ENCODE measurements at regions not wholly inside any gene's neighbourhood (a gene's known extent, or its start where the extent isn't known, plus 50 kb on each side); places are given as distances from the start of the nearest gene placed in this dataset.

DNA sequence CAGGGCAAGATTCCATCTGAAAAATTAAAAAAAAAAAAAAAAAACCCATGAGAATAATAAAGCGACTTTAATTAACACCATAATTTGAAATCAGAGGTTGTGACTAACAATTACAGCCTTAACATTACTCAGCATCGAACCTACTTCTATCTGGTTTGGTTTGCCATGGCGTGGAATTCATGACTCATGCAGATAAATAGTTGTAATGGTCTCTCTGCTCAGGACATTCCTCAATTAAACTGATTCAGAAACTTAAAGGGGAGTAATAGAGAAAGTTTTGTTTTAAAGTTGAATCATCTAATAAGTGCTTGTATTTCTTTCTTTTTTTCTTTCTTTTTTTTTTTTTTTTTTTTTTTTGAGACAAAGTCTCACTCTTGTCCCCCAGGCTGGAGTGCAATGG is 135.5 kb downstream of the SPATA31D1 start:
- ChIA-PET POLR2A (ENCODE audit: low non-redundant PET) (no interaction called here), CTCF (no interaction called here)
- H3K27ac ChIP-seq = no peak overlapping the region
- DNase-seq (ENCODE audit: low spot score) = peak; percentile 55
- TF ChIP-seq, protein P1, sequence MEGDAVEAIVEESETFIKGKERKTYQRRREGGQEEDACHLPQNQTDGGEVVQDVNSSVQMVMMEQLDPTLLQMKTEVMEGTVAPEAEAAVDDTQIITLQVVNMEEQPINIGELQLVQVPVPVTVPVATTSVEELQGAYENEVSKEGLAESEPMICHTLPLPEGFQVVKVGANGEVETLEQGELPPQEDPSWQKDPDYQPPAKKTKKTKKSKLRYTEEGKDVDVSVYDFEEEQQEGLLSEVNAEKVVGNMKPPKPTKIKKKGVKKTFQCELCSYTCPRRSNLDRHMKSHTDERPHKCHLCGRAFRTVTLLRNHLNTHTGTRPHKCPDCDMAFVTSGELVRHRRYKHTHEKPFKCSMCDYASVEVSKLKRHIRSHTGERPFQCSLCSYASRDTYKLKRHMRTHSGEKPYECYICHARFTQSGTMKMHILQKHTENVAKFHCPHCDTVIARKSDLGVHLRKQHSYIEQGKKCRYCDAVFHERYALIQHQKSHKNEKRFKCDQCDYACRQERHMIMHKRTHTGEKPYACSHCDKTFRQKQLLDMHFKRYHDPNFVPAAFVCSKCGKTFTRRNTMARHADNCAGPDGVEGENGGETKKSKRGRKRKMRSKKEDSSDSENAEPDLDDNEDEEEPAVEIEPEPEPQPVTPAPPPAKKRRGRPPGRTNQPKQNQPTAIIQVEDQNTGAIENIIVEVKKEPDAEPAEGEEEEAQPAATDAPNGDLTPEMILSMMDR (conservative IDR thresholded peaks at IDR 0.05; ENCODE audit: low read depth) = no peak

DNA sequence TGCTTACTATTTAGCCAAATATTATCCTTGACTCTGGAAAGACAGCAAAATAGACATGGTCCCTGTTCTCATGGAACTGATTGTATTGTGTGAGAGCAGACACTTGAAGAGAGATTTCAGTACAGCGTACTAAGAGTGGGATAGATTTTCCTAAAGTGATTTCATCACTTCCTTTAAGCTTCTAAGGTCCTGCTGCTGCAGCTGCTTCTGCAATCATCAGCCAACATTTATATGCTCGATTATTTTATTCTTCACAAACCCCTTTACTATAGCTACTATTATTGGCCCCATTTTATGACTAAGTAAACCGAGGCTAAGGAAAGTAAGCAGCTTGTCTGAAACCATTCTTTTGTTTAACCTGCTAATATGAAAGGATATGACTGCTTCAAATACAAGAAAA is 137.7 kb downstream of the SPATA31D1 start:
- TF ChIP-seq, protein P1 (conservative IDR thresholded peaks at IDR 0.05; ENCODE audit: low read depth) = no peak
- no peak overlapping the region for H3K27ac ChIP-seq
- CTCF ChIA-PET = no interaction called here
- no peak for DNase-seq (ENCODE audit: low spot score)
- POLR2A ChIA-PET (ENCODE audit: low non-redundant PET) = no interaction called here

DNA sequence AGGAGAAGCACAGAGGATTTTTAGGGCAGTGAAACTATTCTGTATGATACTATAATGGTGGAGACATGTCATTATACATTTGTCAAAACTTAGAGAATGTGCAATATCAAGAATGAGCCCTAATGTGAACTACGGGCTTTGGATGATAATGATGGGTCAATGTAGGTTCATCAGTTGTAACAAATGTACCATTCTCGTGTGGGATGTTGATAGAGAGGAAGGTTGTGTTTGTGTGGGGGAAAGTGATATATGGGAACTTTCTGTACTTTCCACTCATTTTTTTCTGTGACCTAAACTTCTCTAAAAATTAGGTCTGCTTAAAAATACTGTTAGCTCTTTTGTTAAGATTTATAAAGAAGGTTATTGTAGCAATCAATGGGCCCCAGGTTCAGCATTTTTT is 138.9 kb downstream of the SPATA31D1 start:
- no peak for DNase-seq (ENCODE audit: low spot score)
- CTCF ChIA-PET = no interaction called here
- POLR2A ChIA-PET (ENCODE audit: low non-redundant PET) = no interaction called here
- H3K27ac ChIP-seq = no peak overlapping the region
- TF ChIP-seq, protein P1 (conservative IDR thresholded peaks at IDR 0.05; ENCODE audit: low read depth) = no peak

DNA sequence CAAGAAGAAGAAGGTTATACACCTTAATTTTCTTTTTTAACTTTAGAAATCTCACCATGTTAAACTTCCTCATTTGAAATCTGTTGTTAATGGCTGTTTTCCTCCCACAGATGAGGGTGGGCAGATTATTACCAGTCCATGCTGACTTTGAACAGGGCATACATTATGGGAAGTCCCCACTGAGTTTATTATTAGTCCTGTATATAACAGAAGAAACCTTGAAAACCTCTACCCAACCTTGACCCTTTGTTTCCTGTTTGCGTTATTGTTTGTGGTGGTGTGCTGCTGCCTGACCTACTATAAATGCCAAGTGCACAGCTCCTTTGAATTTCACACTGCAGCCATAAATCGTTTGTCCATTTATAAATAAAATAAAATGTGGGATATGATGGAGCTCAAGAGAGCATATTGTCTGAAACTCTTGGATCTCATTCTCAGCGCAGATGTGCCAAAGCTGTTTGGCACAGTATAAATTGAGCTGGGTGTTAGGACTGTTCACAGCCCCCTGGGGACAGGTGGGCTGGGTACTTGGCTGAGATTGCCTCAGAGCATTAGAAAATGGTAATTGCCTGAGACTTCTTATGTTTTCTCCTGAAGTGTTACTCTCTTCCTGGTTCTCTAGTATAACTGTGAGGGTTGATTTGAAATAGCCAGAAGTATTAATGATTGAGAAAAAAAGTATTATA is 139.6 kb downstream of the SPATA31D1 start:
- no peak overlapping the region for H3K27ac ChIP-seq

DNA sequence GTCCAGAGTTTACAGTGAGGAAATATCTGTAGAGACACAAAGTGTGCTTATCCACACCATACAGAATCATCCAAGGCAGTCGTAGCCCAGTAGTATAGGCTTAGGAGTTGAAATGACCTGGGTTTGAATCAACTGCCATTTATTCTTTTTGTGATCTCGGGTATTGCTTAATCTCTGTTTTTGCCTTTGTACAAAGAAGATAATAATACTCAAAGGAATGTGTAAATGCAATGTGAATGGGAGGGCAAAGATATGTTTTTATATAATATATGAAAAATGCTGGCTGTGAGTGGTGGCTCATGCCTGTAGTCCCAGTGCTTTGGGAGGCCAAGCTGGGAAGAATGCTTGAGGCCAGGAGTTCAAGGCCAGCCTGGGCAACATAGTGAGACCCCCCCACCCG is 141.1 kb downstream of the SPATA31D1 start:
- ChIA-PET POLR2A (ENCODE audit: low non-redundant PET) (no interaction called here), CTCF (interaction anchor here (0.7 kb wide), 1 partner anchor 941 kb away, joined by 4 read pairs; no protein-coding TSS in a partner anchor)
- TF ChIP-seq, protein P1 (conservative IDR thresholded peaks at IDR 0.05; ENCODE audit: low read depth) = no peak
- no peak for DNase-seq (ENCODE audit: low spot score)
- no peak overlapping the region for H3K27ac ChIP-seq

More for the DNA sequence above, 139.6 kb downstream of the SPATA31D1 start:
- no peak for DNase-seq (ENCODE audit: low spot score)
- POLR2A ChIA-PET (ENCODE audit: low non-redundant PET) = no interaction called here
- TF ChIP-seq, protein P1 (conservative IDR thresholded peaks at IDR 0.05; ENCODE audit: low read depth) = no peak
- CTCF ChIA-PET = no interaction called here

DNA sequence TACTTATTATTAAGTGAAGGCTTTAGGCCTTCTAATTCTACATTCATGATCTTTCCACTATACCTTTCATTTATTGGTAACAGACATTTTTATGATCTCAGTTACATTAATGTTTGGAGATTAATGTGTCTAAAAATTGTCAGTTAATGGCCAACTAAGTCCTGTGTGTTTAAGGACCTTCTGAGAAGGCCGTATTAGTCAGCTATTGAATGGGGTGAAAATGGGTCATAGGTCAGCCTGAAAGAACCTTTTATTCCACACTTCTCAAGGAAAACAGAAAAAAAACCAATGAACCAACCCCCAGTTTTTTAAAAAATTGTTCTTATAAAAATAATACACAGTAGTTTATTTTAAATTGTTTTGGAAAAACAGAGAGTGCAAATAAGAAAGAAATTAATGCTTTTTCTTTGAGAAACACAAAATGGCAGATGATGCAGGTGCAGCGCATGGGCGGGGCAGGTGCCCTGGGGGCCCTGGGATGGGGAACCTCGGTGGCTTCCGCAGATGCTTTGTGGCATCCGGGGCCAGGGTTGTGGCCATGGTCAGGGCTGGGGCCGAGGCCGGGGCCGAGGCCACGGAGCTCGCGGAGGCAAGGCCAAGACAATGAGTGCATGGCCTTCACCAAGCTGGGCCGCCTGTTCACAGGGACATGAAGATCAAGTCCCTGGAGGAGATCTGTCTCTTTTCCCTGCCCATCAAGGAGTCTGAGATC is 141.9 kb downstream of the SPATA31D1 start:
- ChIA-PET POLR2A (ENCODE audit: low non-redundant PET) (no interaction called here), CTCF (interaction anchor here (0.6 kb wide), 2 partner anchors 110 to 395 kb away, joined by 3 to 5 read pairs; no protein-coding TSS in a partner anchor)
- no peak overlapping the region for H3K27ac ChIP-seq

More for the DNA sequence above, 141.9 kb downstream of the SPATA31D1 start:
- DNase-seq (ENCODE audit: low spot score) = no peak
- TF ChIP-seq, protein P1 (conservative IDR thresholded peaks at IDR 0.05; ENCODE audit: low read depth) = no peak

All from RWPE1 (cell line).